ENCODE measurements at regions not wholly inside any gene's neighbourhood (a gene's known extent, or its start where the extent isn't known, plus 50 kb on each side); places are given as distances from the start of the nearest gene placed in this dataset.

- DNase-seq = no peak
Measured at GRCh38 chr2:204184226-204184625, 247.7 kb downstream of the ICOS start.

DNA sequence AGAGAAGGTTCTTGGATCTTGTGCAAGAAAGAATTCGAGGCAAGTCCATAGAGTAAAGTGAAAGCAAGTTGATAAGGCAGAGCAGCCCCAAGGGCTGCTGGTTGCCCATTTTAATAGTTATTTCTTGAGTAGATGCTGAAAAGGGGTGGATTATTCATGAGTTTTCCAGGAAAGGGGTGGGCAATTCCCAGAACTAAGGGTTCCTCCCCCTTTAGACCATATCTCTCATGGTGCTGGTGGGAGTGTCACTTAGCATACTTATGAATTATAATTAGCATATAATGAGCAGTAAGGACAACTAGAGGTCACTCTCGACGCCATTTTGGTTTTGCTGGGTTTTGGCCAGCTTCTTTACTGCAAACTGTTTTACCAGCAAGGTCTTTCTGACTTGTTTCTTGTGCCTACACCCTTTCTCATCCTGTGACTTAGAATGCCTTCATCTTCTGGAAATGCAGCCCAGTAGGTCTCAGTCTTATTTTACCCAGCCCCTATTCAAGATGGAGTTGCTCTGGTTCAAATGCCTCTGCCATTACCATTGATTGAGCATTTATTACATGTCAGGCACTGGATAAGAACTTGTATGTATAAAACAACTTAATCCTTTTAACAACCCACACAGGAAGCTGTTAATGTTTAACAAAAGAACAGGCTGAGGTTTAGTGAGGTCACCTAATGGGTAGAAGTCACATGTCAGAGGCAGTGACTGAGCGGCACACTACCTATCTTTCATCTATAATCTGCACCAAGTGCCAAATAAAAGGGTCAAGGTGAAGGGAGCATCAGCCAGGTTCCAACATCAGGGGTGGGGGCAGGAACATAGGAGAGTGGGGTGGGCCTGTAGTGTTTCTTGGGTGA lies 250.9 kb downstream of the ICOS start:
- no peak for DNase-seq

- DNase-seq = no peak
Measured at GRCh38 chr2:204191574-204191973, 255.0 kb downstream of the ICOS start.

- no peak for DNase-seq
Measured at GRCh38 chr2:204195498-204195897, 258.9 kb downstream of the ICOS start.

DNA sequence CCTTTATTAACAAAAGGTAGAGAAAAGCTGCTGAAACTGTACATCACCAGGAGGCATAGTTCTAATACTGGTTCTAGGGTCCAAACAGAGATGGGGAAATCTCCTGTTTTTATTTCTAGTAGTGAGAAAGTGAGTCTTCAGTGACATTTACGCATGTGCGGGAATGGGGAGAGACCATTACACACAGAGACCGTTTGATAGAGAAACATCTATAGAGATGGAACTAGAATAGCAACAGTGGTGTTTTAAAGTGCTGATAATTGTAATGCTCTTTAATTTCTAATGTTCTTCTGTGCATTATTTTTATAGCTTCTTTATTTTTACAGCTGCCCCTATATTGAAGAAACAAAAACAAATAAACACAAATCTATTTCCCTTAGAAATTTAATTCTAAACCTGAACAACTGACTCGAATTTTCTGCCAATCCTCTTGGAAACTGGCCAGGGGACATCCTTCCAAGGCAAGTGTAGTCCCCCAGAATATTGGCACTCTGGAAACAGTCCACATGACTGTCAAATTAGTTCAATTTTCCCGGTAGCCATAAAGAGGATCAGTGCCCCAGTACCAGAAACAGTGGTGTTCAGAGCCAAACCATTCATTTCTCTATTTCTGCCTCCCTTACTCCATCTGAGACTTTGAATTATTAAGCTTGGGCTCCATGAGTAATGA lies 260.9 kb downstream of the ICOS start:
- no peak for DNase-seq

DNA sequence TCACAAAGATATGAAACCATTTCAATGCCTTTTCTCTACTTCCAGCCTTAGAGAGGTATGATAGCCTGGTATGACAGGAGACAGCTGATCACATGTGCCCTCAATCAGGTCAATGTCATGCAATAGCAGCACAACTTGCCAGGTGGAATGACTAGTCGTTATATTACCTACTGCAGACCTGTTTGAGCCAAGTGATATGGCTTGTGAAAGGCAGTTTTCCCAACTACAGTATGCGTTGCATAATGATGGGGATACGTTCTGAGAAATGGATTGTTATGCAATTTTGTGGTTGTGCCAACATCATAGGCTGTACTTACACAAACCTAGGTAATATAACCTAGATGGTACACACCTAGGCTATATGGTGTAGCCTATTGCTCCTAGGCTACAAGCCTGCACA lies 262.8 kb downstream of the ICOS start:
- DNase-seq = no peak

GRCh38 chr2:204201507-204201906 lies 264.9 kb downstream of the ICOS start:
- no peak for DNase-seq

DNA sequence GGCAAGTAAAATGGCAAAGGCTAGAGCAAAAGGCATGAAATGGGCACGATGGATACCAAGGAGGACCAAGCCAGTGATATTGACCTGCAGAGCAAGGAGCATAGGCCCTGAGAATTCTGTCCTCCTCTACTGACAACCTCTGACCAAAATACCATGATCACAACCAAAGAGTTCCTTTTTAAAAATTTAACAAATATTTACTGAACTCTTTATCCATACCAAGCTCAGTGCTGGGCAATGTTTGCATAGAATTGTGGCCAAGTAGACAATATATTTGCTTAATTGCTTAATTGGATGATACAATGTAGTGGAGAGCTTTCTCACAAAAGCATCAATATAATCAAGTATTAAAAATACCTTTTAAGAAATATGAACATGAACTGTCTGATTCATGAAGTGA lies 265.7 kb downstream of the ICOS start:
- no peak for DNase-seq

GRCh38 chr2:204203704-204204103 lies 267.1 kb downstream of the ICOS start:
- DNase-seq = no peak

DNA sequence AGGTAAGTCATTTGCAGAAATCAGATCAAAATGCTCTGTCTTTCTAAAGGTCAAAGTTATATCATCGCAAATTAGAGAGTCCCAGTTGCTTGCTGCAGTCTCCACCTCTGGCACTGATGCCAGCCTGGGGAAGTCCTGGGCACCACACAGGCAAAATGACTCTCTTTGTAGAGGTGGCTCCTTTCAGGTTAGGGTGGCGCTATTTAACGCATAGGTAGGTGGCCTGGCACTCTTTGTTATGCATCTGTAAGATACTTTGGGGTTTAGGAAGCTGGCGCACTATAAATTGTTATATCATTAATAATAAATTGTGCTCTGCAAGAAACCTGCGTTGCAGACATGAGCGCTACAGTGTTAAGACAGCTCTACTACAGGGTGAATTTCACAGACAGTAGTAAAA lies 268.5 kb downstream of the ICOS start:
- DNase-seq = no peak

- DNase-seq = no peak
Measured at GRCh38 chr2:204205538-204205937, 269.0 kb downstream of the ICOS start.

GRCh38 chr2:204207866-204208265 lies 271.3 kb downstream of the ICOS start:
- no peak for DNase-seq

- DNase-seq = no peak
Measured at GRCh38 chr2:204213588-204213987, 277.0 kb downstream of the ICOS start.

DNA sequence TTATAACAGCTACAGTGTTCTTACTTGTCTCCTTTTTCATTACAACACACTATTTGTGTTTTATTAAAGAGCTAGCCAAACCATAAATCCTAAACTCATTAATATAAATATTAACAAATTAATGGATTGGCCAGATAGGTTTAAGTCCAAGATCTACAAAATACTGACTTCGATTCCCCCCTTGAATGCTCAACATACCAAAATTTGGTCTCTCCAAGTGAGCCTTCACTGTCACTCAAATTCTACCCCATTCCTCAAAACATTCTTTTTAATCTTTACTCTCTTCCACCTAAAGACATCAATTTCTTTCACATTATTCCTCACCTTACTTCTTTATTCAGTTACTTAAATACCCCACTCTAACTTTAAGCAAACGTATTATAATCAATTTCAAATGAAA lies 281.5 kb downstream of the ICOS start:
- DNase-seq = no peak

GRCh38 chr2:204219196-204219595 lies 282.6 kb downstream of the ICOS start:
- DNase-seq = no peak

GRCh38 chr2:204220896-204221295 lies 284.3 kb downstream of the ICOS start:
- DNase-seq = no peak

DNA sequence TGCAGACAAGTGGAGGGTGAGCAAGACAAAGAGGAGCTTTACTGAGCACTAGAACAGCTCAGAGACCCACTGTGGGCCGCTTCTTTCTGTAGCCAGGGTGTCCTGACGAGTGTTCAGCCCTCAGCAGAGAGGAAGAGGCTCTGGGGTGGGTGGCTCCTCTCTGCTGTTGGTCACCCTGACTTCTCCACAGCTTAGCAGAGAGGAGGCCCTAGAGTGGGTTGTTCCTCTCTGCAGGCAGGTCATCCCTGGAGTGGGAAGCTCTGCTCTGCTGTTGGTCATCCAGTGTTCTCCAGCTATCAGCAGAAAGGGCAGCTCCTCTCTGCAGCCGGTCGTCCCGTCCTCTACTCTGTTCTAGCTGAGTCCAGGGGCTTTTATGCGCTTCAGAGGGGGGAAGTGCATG lies 286.5 kb downstream of the ICOS start:
- DNase-seq = no peak

DNA sequence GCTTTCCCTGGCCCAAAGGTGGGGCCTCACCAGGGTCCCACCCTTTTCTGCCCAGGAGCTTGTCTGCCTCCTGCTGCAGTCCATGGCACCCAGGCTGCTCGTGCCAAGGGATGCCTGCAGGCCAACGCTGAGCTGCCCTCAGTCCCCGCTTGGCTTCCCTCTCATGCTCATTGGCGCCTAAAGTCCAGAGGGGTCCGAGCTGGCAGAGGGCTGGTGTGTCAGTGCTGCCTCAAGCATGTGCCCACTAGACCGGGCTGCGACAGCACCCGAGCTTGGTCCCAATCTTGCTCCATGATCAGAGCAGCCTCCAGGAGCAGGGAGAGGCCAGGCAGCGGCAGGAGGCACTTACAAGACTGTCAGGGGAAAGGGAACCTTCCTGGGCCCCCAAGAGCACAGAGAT lies 287.0 kb downstream of the ICOS start:
- DNase-seq = no peak

- peak; percentile 21 for DNase-seq
Measured at GRCh38 chr2:204225671-204226073, 289.1 kb downstream of the ICOS start.

DNA sequence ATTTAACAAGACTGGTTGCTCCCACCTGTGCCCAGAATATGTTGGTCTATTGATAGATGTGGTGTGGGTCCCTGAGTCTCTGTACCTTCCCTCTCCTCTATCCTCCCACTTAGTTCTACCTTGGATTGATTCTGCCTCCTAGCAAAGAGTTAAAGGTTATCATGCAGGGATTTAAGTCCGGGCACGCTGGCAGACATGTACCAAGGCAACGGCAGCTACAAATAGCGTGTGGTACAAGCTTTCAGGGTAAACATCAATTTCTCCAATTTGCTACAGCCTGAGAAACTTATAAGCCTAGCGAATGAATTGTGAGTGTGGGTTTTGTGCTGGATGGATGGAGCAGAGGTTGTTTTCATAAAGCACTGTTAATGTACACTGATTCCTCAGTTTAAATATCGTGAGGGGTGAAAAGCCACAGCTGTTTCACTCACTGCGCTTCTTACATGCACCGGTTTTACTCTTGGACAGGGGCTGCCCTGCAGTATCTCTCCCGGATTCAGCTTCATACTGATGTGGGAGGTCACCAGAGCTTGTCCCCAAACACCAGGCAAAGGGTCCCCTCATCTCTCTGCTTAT lies 289.8 kb downstream of the ICOS start:
- DNase-seq = no peak

DNA sequence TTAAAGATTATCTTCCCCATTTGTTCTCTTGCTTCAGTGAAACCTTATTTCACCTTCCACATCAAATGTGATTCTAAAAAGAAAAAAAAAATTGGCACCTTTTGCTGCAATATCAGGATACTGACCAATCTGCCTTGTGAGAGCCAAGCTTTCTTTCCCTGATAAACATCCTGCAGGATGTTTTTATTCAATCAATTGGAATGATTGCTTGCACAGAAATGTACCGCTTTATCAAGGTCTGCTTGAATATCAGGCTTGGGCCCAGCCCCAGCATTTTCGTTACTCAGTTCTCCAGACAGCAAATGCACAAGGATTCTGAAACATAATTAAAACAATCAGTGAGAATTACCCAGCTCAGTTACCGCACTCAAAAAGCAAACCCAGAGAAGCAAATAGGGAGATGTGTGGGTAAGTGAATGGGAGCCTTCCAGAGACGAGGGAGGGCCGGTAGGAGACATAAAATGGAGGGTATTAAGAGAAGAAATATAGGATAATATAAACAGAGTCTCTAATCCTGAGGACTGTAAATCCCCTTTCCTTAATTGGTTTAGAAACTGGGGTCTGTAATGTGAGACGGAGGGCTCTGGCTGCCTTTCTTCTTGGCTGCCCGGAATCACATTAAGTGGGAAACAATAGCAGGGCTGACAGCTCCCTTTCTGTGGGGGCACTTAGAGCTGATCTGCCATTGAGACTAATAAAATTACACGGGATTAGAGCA lies 291.8 kb downstream of the ICOS start:
- DNase-seq = peak; percentile 50

- DNase-seq = no peak
Measured at GRCh38 chr2:204234248-204234647, 297.7 kb downstream of the ICOS start.

DNA sequence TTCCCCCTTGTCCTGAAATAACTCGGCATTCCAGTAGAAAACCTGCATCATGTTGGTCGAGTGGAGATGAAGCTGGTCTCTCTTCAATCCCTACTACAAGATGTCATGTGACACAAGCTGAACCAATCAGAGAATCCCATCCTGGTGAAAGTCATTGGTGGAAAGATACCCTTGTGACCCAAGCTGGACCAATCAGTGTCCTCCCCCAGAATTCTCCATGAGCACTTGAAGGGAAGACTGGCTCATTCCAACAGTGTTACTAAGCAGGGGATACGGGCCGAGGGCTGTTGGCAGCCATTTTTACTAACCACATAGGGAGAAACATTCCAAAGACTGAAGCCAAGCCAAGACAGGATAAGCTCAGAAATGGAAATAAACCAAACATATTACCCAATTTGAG lies 298.3 kb downstream of the ICOS start:
- DNase-seq = no peak

- DNase-seq = no peak
Measured at GRCh38 chr2:204237416-204237815, 300.9 kb downstream of the ICOS start.

All from NCI-H69 (cell line).